ENCODE measurements at regions not wholly inside any gene's neighbourhood (a gene's known extent, or its start where the extent isn't known, plus 50 kb on each side); places are given as distances from the start of the nearest gene placed in this dataset.

- TF ChIP-seq CTCF (conservative IDR thresholded peaks at IDR 0.05 in 1 of 2, IDR thresholded peaks at IDR 0.05 in 1 of 2; ENCODE audit: low read depth in 1 of 2, low read length in 2 of 2), result no peak
- no peak for TF ChIP-seq EZH2 (IDR thresholded peaks at IDR 0.05; ENCODE audit: low read length, missing control alignments)
Measured at GRCh38 chr1:113269168-113269963, 120.9 kb upstream of the MAGI3 start.
